ENCODE measurements at regions not wholly inside any gene's neighbourhood (a gene's known extent, or its start where the extent isn't known, plus 50 kb on each side); places are given as distances from the start of the nearest gene placed in this dataset.

GRCh38 chr2:147355706-147356105 lies 489.1 kb upstream of the ACVR2A start:
- DNase-seq (ENCODE audit: low spot score), result no peak
- H3K36me3 ChIP-seq (ENCODE audit: insufficient read depth, low read length, poor library complexity, severe bottlenecking), result no peaks in the 10 kb centered on the region
- BruUV-seq (replicated peaks), result no TSS peak
- ChIA-PET CTCF (no interaction called here), POLR2A (ENCODE audit: low non-redundant PET) (no interaction called here)
- no peaks in the 10 kb centered on the region for H3K27me3 ChIP-seq (replicated peaks; ENCODE audit: insufficient read depth, low read depth, low read length, poor library complexity)
- TF ChIP-seq CTCF (conservative IDR thresholded peaks at IDR 0.05; ENCODE audit: low read depth, low read length), result no peak
- TF ChIP-seq EZH2 (IDR thresholded peaks at IDR 0.05; ENCODE audit: borderline replicate concordance, low read depth, low read length, poor library complexity, severe bottlenecking), result no peak
- no peaks in the 10 kb centered on the region for H3K9me3 ChIP-seq (ENCODE audit: low read depth, low read length, poor library complexity, severe bottlenecking)
- intact Hi-C loops (cut with micrococcal nuclease; ENCODE audit: unreplicated experiment), result no loop called here
- H3K27ac ChIP-seq (ENCODE audit: low read depth, low read length, poor library complexity, severe bottlenecking), result no peak overlapping the region
- H3K4me3 ChIP-seq (ENCODE audit: low read depth, low read length, poor library complexity, severe bottlenecking), result no peak overlapping the region
- H3K4me1 ChIP-seq (ENCODE audit: insufficient read depth, low read length, poor library complexity, severe bottlenecking), result no peaks in the 10 kb centered on the region

GRCh38 chr2:147353072-147353381 lies 491.8 kb upstream of the ACVR2A start:
- Histone ChIP-seq H3K27ac (ENCODE audit: low read depth, low read length, poor library complexity, severe bottlenecking) (no peak overlapping the region), H3K36me3 (ENCODE audit: insufficient read depth, low read length, poor library complexity, severe bottlenecking) (no peaks in the 10 kb centered on the region), H3K27me3 (replicated peaks; ENCODE audit: insufficient read depth, low read depth, low read length, poor library complexity) (no peaks in the 10 kb centered on the region), H3K4me3 (ENCODE audit: low read depth, low read length, poor library complexity, severe bottlenecking) (no peak overlapping the region), H3K4me1 (ENCODE audit: insufficient read depth, low read length, poor library complexity, severe bottlenecking) (no peaks in the 10 kb centered on the region), H3K9me3 (ENCODE audit: low read depth, low read length, poor library complexity, severe bottlenecking) (no peaks in the 10 kb centered on the region)
- ChIA-PET CTCF (no interaction called here), POLR2A (ENCODE audit: low non-redundant PET) (no interaction called here)
- no peak for DNase-seq (ENCODE audit: low spot score)
- no TSS peak for BruUV-seq (replicated peaks)
- intact Hi-C loops (cut with micrococcal nuclease; ENCODE audit: unreplicated experiment), result no loop called here
- no peak for TF ChIP-seq EZH2 (IDR thresholded peaks at IDR 0.05; ENCODE audit: borderline replicate concordance, low read depth, low read length, poor library complexity, severe bottlenecking)
- no peak for TF ChIP-seq CTCF (conservative IDR thresholded peaks at IDR 0.05; ENCODE audit: low read depth, low read length)

GRCh38 chr2:147352264-147353071 lies 492.4 kb upstream of the ACVR2A start:
- BruUV-seq (replicated peaks), result no TSS peak
- POLR2A ChIA-PET (ENCODE audit: low non-redundant PET), result no interaction called here

More at GRCh38 chr2:147352264-147353071, 492.4 kb upstream of the ACVR2A start:
- no peak overlapping the region for H3K27ac ChIP-seq (ENCODE audit: low read depth, low read length, poor library complexity, severe bottlenecking)
- no peaks in the 10 kb centered on the region for H3K27me3 ChIP-seq (replicated peaks; ENCODE audit: insufficient read depth, low read depth, low read length, poor library complexity)
- H3K4me3 ChIP-seq (ENCODE audit: low read depth, low read length, poor library complexity, severe bottlenecking), result no peak overlapping the region
- H3K4me1 ChIP-seq (ENCODE audit: insufficient read depth, low read length, poor library complexity, severe bottlenecking), result no peaks in the 10 kb centered on the region
- H3K9me3 ChIP-seq (ENCODE audit: low read depth, low read length, poor library complexity, severe bottlenecking), result no peaks in the 10 kb centered on the region
- DNase-seq (ENCODE audit: low spot score), result no peak
- TF ChIP-seq CTCF (conservative IDR thresholded peaks at IDR 0.05; ENCODE audit: low read depth, low read length) (no peak), EZH2 (IDR thresholded peaks at IDR 0.05; ENCODE audit: borderline replicate concordance, low read depth, low read length, poor library complexity, severe bottlenecking) (no peak)
- no peaks in the 10 kb centered on the region for H3K36me3 ChIP-seq (ENCODE audit: insufficient read depth, low read length, poor library complexity, severe bottlenecking)
- CTCF ChIA-PET, result interaction anchor here (0.5 kb wide), 1 partner anchor 271 kb away, joined by 7 read pairs; no protein-coding TSS in a partner anchor
- intact Hi-C loops (cut with micrococcal nuclease; ENCODE audit: unreplicated experiment), result no loop called here
